ENCODE measurements at regions not wholly inside any gene's neighbourhood (a gene's known extent, or its start where the extent isn't known, plus 50 kb on each side); places are given as distances from the start of the nearest gene placed in this dataset.

DNA sequence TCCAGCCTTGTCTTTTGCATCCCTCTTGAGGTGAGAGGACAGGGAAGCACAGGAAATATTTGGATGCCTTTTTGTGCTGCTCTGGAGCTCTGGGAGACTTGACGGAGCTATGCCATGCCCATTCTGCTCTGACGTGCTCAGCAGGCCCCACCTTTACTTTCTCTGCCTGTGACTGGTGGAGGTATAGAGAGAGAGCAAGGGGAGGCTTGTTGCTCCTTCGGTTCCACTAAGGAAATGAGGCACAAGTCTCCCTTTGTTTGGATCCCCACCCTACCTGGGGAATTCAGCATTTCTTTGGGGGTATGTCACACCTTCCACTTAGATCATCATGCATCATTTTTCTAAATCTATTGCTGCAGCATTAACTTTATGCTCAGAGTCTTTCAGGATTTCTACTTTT is 121.8 kb upstream of the CNTLN start:
- 76% methylated on average over 3 of the region's 3 CpGs; no CpG with 5 or more reads in 1 of the 2 experiments for WGBS, 2 experiments (ENCODE audit: extremely low coverage in 1 of 2, insufficient coverage in 1 of 2, insufficient read length in 1 of 2, insufficient replicate concordance in 2 of 2, low coverage in 1 of 2, low lambda C conversion rate in 2 of 2, missing lambda C conversion rate in 1 of 2)
- no peak overlapping the region for H3K18ac ChIP-seq (ENCODE audit: extremely low read depth, low read length)
- H4K5ac ChIP-seq (ENCODE audit: insufficient read length, low read depth, low read length): no peak overlapping the region
- H2BK15ac ChIP-seq (ENCODE audit: low read length): no peak overlapping the region
- H3K27ac ChIP-seq (ENCODE audit: low read depth, low read length): no peak overlapping the region
- no peak for DNase-seq (ENCODE audit: low read depth in 1 of 2, low spot score in 2 of 2)
- no peaks in the 10 kb centered on the region for H3K23me2 ChIP-seq (ENCODE audit: low read depth, low read length)
- H2AK5ac ChIP-seq (ENCODE audit: low read depth, low read length): no peak overlapping the region
- H3K4me3 ChIP-seq (ENCODE audit: extremely low read depth in 1 of 4, insufficient read depth in 2 of 4, low read depth in 3 of 4, low read length in 4 of 4): no peak overlapping the region
- peak overlapping the region; percentile 91; the same call in 1 of the 2 replicates for H2AFZ ChIP-seq (ENCODE audit: low read length)
- FAIRE-seq: no peak
- no peak overlapping the region for H4K8ac ChIP-seq (ENCODE audit: extremely low read depth, insufficient read depth, low read length)
- H3K4me2 ChIP-seq (ENCODE audit: insufficient read depth in 1 of 2, low read depth in 2 of 2, low read length in 2 of 2): no peak overlapping the region
- no peak overlapping the region for H3K14ac ChIP-seq (ENCODE audit: insufficient read length)
- no peak overlapping the region for H2BK20ac ChIP-seq (ENCODE audit: low read length)
- POLR2A ChIA-PET (ENCODE audit: partially characterized antibody): no interaction called here
- no peak overlapping the region for H3K56ac ChIP-seq (replicated peaks; ENCODE audit: insufficient read length, low read depth, low read length)
- H3K9me3 ChIP-seq (ENCODE audit: insufficient read depth in 2 of 2, low read depth in 1 of 2, low read length in 1 of 2): no peaks in the 10 kb centered on the region
- H4K20me1 ChIP-seq (replicated peaks in 1 of 2; ENCODE audit: control insufficient read depth in 1 of 2, insufficient read depth in 2 of 2, low read length in 2 of 2): no peaks in the 10 kb centered on the region
- CTCF ChIA-PET (ENCODE audit: partially characterized antibody): interaction anchor here (1.6 kb wide), 1 partner anchor 9 kb away, joined by 5 read pairs; no protein-coding TSS in a partner anchor
- TF ChIP-seq CBX5 (IDR thresholded peaks at IDR 0.05; ENCODE audit: low read depth, low read length): no peak
- TF ChIP-seq KDM5A (IDR thresholded peaks at IDR 0.05; ENCODE audit: low read length): no peak
- TF ChIP-seq POU5F1 (IDR thresholded peaks at IDR 0.05; ENCODE audit: low read depth, low read length): no peak
- no peak for TF ChIP-seq CHD2 (IDR thresholded peaks at IDR 0.05; ENCODE audit: low read length)
- TF ChIP-seq RBBP5 (IDR thresholded peaks at IDR 0.05; ENCODE audit: borderline replicate concordance, low read depth, low read length): no peak
- no peak for TF ChIP-seq POLR2AphosphoS5 (IDR thresholded peaks at IDR 0.05; ENCODE audit: low read depth, low read length)
- no peak for TF ChIP-seq PHF8 (conservative IDR thresholded peaks at IDR 0.05; ENCODE audit: low read depth, low read length)
- no peak for TF ChIP-seq TAF7 (optimal IDR thresholded peaks at IDR 0.05; ENCODE audit: borderline replicate concordance, low read depth, low read length)
- TF ChIP-seq CTBP2 (IDR thresholded peaks at IDR 0.05; ENCODE audit: borderline replicate concordance, insufficient read depth, insufficient read length, low read length): no peak
- no peak for TF ChIP-seq ASH2L (IDR thresholded peaks at IDR 0.05; ENCODE audit: low read length)
- TF ChIP-seq, protein P1, sequence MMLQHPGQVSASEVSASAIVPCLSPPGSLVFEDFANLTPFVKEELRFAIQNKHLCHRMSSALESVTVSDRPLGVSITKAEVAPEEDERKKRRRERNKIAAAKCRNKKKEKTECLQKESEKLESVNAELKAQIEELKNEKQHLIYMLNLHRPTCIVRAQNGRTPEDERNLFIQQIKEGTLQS (IDR thresholded peaks at IDR 0.05; ENCODE audit: insufficient read depth, low read depth, low read length): no peak
- no peak for TF ChIP-seq KDM1A (IDR thresholded peaks at IDR 0.05; ENCODE audit: borderline replicate concordance, low read length)
- TF ChIP-seq TEAD4 (IDR thresholded peaks at IDR 0.05; ENCODE audit: low read depth, low read length): no peak
- H2BK12ac ChIP-seq (ENCODE audit: low read depth, low read length): no peak overlapping the region
- no peak overlapping the region for H2BK5ac ChIP-seq (ENCODE audit: low read depth, low read length)
- H3K79me1 ChIP-seq (ENCODE audit: low read depth, low read length): no peaks in the 10 kb centered on the region
- no peaks in the 10 kb centered on the region for H3K27me3 ChIP-seq (replicated peaks in 1 of 4; ENCODE audit: control insufficient read depth in 3 of 4, extremely low read depth in 1 of 4, insufficient read depth in 3 of 4, low read length in 3 of 4)
- no peaks in the 10 kb centered on the region for H3K36me3 ChIP-seq (ENCODE audit: control insufficient read depth in 2 of 4, insufficient read depth in 4 of 4, low read length in 3 of 4)
- no peak overlapping the region for H4K91ac ChIP-seq (replicated peaks; ENCODE audit: insufficient read length, low read length)
- H3K79me2 ChIP-seq (ENCODE audit: control insufficient read depth in 1 of 2, insufficient read depth in 2 of 2, low read length in 2 of 2): no peaks in the 10 kb centered on the region
- no peak overlapping the region for H3K4ac ChIP-seq (replicated peaks; ENCODE audit: insufficient read length, low read depth, low read length)
- no peak overlapping the region for H2BK120ac ChIP-seq (replicated peaks; ENCODE audit: low read depth, low read length)
- H3K4me1 ChIP-seq (replicated peaks in 1 of 4; ENCODE audit: control insufficient read depth in 3 of 4, insufficient read depth in 4 of 4, low read length in 3 of 4): no peaks in the 10 kb centered on the region
- no peak overlapping the region for H3K23ac ChIP-seq (ENCODE audit: insufficient read length)
- H3K9ac ChIP-seq (replicated peaks in 1 of 4; ENCODE audit: extremely low read depth in 1 of 4, low read depth in 3 of 4, low read length in 3 of 4): no peak overlapping the region

Measured in H1 (cell line).